ENCODE measurements at regions not wholly inside any gene's neighbourhood (a gene's known extent, or its start where the extent isn't known, plus 50 kb on each side); places are given as distances from the start of the nearest gene placed in this dataset.

GRCh38 chr2:12110481-12110880 is 364.0 kb downstream of the LPIN1 start:
- Histone ChIP-seq H3K27me3 (ENCODE audit: insufficient read depth, low read length) (no peaks in the 10 kb centered on the region), H3K9me3 (ENCODE audit: low read depth, low read length) (no peaks in the 10 kb centered on the region), H3K4me3 (ENCODE audit: low read length) (no peak overlapping the region), H3K4me1 (ENCODE audit: insufficient read depth, low read length) (peaks cover 15% of the 10 kb centered on the region)

- no peaks in the 10 kb centered on the region for H3K9me3 ChIP-seq (ENCODE audit: low read depth, low read length)
- no peak overlapping the region for H3K4me3 ChIP-seq (ENCODE audit: low read length)
- no peaks in the 10 kb centered on the region for H3K27me3 ChIP-seq (ENCODE audit: insufficient read depth, low read length)
- peaks cover 15% of the 10 kb centered on the region for H3K4me1 ChIP-seq (ENCODE audit: insufficient read depth, low read length)
Measured at GRCh38 chr2:12113412-12113811, 367.0 kb downstream of the LPIN1 start.

DNA sequence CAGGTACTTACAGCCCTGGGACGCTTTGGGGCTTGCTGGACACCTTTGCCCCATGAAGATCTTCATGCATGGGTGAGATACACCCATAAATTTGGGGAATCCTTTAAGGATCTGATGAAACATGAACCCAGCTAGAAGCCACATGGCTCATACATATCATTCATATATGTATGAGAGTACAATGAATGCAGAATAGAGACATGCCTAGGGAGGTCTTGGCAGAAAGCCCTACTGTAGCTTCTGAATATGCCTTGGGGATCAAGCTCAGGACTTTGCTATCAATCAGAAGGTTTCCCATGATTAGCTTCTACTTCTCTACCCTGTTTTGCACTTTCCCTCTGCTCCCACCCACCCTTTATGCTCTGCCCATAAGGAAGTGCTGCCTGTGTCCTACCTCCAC is 368.4 kb downstream of the LPIN1 start:
- peaks cover 10% of the 10 kb centered on the region for H3K4me1 ChIP-seq (ENCODE audit: insufficient read depth, low read length)
- H3K27me3 ChIP-seq (ENCODE audit: insufficient read depth, low read length): no peaks in the 10 kb centered on the region
- H3K4me3 ChIP-seq (ENCODE audit: low read length): no peak overlapping the region
- no peaks in the 10 kb centered on the region for H3K9me3 ChIP-seq (ENCODE audit: low read depth, low read length)

GRCh38 chr2:12116228-12116750 is 369.9 kb downstream of the LPIN1 start:
- no peak overlapping the region for H3K4me3 ChIP-seq (ENCODE audit: low read length)
- peaks cover 4% of the 10 kb centered on the region for H3K4me1 ChIP-seq (ENCODE audit: insufficient read depth, low read length)
- no peaks in the 10 kb centered on the region for H3K9me3 ChIP-seq (ENCODE audit: low read depth, low read length)
- H3K27me3 ChIP-seq (ENCODE audit: insufficient read depth, low read length): no peaks in the 10 kb centered on the region

- H3K4me3 ChIP-seq (ENCODE audit: low read length): no peak overlapping the region
- no peaks in the 10 kb centered on the region for H3K9me3 ChIP-seq (ENCODE audit: low read depth, low read length)
- no peaks in the 10 kb centered on the region for H3K27me3 ChIP-seq (ENCODE audit: insufficient read depth, low read length)
- peaks cover 4% of the 10 kb centered on the region for H3K4me1 ChIP-seq (ENCODE audit: insufficient read depth, low read length)
Measured at GRCh38 chr2:12119841-12120240, 373.4 kb downstream of the LPIN1 start.

DNA sequence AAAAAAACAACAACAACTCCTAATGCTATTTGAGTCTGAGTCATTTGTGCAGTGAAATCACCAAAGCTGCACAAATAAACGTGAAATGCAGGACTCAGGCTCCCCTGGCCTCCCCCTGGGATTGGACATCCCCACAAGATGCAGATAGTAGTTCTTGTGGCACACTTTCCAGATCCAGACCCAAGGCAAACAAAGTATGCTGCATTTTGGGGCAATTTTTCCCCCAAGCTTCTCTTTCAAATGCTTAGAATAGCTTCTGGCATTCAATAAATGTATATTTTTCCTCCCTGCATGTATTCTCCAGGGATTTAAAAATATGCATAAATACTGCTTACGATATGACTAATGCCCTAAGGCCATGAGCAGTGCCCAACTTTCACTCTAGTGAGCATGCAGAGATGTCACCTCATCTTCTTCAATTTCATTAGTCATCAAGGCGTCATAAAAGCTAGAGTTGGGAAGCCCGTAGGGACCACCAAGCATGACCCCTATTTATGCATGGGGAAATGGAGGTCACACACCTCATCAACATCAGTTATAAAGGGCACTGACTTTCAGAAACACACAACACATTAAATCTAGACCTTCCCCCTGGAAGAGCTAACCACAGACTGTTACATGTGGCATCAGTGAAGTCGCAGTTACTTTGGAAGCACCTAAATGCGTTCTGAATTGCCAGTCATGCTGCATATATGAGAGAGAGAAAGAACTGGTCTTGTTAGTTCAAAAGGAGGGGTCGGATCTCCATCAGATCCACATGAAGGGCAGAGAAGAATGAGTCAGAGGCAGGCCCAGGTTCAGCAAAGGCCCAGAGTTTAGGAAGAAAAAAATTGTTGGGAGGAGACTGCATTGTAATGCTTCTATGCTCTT is 374.1 kb downstream of the LPIN1 start:
- no peaks in the 10 kb centered on the region for H3K27me3 ChIP-seq (ENCODE audit: insufficient read depth, low read length)
- H3K4me1 ChIP-seq (ENCODE audit: insufficient read depth, low read length): no peaks in the 10 kb centered on the region
- no peak overlapping the region for H3K4me3 ChIP-seq (ENCODE audit: low read length)
- H3K9me3 ChIP-seq (ENCODE audit: low read depth, low read length): no peaks in the 10 kb centered on the region

GRCh38 chr2:12124790-12125189 is 378.4 kb downstream of the LPIN1 start:
- Histone ChIP-seq H3K4me1 (ENCODE audit: insufficient read depth, low read length) (peaks cover 25% of the 10 kb centered on the region), H3K27me3 (ENCODE audit: insufficient read depth, low read length) (no peaks in the 10 kb centered on the region), H3K9me3 (ENCODE audit: low read depth, low read length) (no peaks in the 10 kb centered on the region)

DNA sequence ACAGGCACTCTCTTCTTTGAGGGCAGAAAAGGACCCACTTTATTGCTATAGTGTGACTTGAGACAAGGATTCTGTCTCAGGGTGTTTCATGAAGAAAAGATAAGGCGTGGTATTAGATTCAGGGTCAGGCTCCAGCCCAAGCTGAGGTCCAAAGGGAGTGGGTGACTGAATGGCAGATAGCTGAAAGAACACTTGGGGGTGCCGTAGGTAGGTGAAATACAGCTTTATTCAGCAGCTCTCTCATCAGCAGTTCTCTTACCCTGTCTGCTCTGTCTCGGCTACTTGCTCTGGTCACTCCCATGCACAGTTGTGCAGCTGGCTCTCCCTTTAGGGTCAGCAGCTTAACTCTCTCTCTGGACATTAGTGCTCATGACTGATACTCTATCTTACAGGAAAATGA is 379.9 kb downstream of the LPIN1 start:
- Histone ChIP-seq H3K4me3 (ENCODE audit: low read length) (no peak overlapping the region), H3K27me3 (ENCODE audit: insufficient read depth, low read length) (no peaks in the 10 kb centered on the region), H3K9me3 (ENCODE audit: low read depth, low read length) (no peaks in the 10 kb centered on the region), H3K4me1 (ENCODE audit: insufficient read depth, low read length) (peaks cover 32% of the 10 kb centered on the region)

More at GRCh38 chr2:12124790-12125189, 378.4 kb downstream of the LPIN1 start:
- H3K4me3 ChIP-seq (ENCODE audit: low read length): no peak overlapping the region

GRCh38 chr2:12127638-12128037 is 381.2 kb downstream of the LPIN1 start:
- no peaks in the 10 kb centered on the region for H3K9me3 ChIP-seq (ENCODE audit: low read depth, low read length)
- H3K4me1 ChIP-seq (ENCODE audit: insufficient read depth, low read length): peaks cover 39% of the 10 kb centered on the region
- H3K4me3 ChIP-seq (ENCODE audit: low read length): no peak overlapping the region
- H3K27me3 ChIP-seq (ENCODE audit: insufficient read depth, low read length): no peaks in the 10 kb centered on the region

DNA sequence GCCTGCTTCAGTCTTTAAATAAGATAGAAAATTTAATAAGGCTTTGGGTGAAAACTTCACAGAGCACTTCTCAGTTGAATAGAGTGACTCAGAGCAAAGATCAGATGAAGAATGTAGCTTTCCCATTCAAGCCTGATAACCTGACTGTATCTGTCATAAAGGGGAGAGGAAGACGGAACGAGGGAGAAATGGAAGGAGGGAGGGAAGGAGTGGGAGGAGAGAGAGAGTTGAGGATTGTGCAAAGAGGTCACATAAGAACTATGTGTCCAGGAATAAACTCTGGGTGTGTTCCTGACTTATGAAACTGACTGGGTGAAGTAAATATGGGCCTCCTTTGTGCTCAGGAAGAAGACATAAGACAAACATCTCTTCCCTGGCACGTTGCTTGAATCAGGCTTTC is 385.5 kb downstream of the LPIN1 start:
- Histone ChIP-seq H3K27me3 (ENCODE audit: insufficient read depth, low read length) (no peaks in the 10 kb centered on the region), H3K4me3 (ENCODE audit: low read length) (no peak overlapping the region), H3K4me1 (ENCODE audit: insufficient read depth, low read length) (peaks cover 32% of the 10 kb centered on the region), H3K9me3 (ENCODE audit: low read depth, low read length) (no peaks in the 10 kb centered on the region)

DNA sequence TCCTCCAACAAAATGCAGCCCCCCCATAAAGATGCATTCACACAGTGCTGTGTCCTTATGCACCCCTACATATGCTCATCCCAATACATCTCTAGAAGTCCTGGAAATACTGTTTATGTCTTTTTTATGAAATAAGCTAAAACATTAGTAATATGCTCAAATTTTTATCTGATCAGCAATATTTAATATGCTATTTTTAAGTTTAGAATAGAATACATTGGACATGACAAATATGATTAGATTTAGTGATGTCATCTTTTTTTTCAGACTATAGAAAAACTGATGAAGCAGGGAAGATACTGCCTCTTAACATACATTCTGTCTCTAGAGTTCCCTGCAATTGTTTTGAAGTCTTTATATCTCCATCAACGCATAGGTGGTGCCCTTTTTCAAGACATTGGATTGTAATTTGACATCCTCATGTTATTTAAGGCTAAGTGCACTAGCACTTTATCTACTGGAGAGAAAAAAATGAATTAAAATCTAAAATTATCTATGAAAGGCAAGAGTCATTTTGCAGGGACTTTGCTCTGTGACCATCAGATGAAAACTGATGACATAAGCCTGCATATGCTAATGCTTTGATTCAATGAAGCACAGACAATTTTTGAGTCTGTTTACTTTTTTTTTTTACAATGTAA is 395.3 kb downstream of the LPIN1 start:
- Histone ChIP-seq H3K27me3 (ENCODE audit: insufficient read depth, low read length) (no peaks in the 10 kb centered on the region), H3K9me3 (ENCODE audit: low read depth, low read length) (no peaks in the 10 kb centered on the region), H3K4me1 (ENCODE audit: insufficient read depth, low read length) (no peaks in the 10 kb centered on the region), H3K4me3 (ENCODE audit: low read length) (no peak overlapping the region)

GRCh38 chr2:12151716-12152115 is 405.3 kb downstream of the LPIN1 start:
- H3K9me3 ChIP-seq (ENCODE audit: low read depth, low read length): no peaks in the 10 kb centered on the region
- H3K4me1 ChIP-seq (ENCODE audit: insufficient read depth, low read length): no peaks in the 10 kb centered on the region
- H3K4me3 ChIP-seq (ENCODE audit: low read length): no peak overlapping the region
- H3K27me3 ChIP-seq (ENCODE audit: insufficient read depth, low read length): no peaks in the 10 kb centered on the region

GRCh38 chr2:12152888-12153287 is 406.5 kb downstream of the LPIN1 start:
- Histone ChIP-seq H3K9me3 (ENCODE audit: low read depth, low read length) (no peaks in the 10 kb centered on the region), H3K4me1 (ENCODE audit: insufficient read depth, low read length) (no peaks in the 10 kb centered on the region), H3K27me3 (ENCODE audit: insufficient read depth, low read length) (no peaks in the 10 kb centered on the region), H3K4me3 (ENCODE audit: low read length) (no peak overlapping the region)

- Histone ChIP-seq H3K4me1 (ENCODE audit: insufficient read depth, low read length) (no peaks in the 10 kb centered on the region), H3K4me3 (ENCODE audit: low read length) (no peak overlapping the region), H3K9me3 (ENCODE audit: low read depth, low read length) (no peaks in the 10 kb centered on the region), H3K27me3 (ENCODE audit: insufficient read depth, low read length) (no peaks in the 10 kb centered on the region)
Measured at GRCh38 chr2:12155303-12156051, 409.0 kb downstream of the LPIN1 start.

DNA sequence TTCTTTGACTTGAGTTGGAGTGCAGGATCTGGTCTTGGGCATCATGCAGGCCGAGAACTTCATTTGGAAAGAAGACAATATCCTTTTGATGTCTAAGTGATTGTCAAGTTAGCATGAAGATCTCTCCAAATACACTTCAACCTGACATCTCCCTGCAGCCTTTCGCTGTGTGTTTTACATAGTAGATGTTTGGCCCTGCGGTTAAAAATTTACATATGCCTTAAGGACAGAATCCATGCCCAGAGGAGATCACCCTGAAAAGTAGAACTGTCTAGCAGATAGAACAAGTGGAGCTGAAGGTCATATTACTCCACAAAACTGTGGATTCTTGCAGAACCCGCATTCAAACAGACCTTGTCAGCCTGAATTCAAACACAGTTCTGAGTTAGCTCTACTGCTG is 409.9 kb downstream of the LPIN1 start:
- Histone ChIP-seq H3K4me3 (ENCODE audit: low read length) (no peak overlapping the region), H3K4me1 (ENCODE audit: insufficient read depth, low read length) (no peaks in the 10 kb centered on the region), H3K27me3 (ENCODE audit: insufficient read depth, low read length) (no peaks in the 10 kb centered on the region), H3K9me3 (ENCODE audit: low read depth, low read length) (no peaks in the 10 kb centered on the region)

Measured in mononuclear cell (primary cell).